ENCODE measurements at regions not wholly inside any gene's neighbourhood (a gene's known extent, or its start where the extent isn't known, plus 50 kb on each side); places are given as distances from the start of the nearest gene placed in this dataset.
"Not testable (repeated sequence)": the region's sequence is repeated elsewhere in the genome, so short reads cannot be mapped to it uniquely, and the experiment has no call there.

GRCh38 chr16:85281181-85281580 lies 168.9 kb upstream of the CIBAR2 start:
- H3K4me3 ChIP-seq (ENCODE audit: low read length): no peak overlapping the region
- H3K9ac ChIP-seq (ENCODE audit: low read length): no peak overlapping the region
- H3K4me1 ChIP-seq (ENCODE audit: control insufficient read depth, insufficient read depth, low read length): no peaks in the 10 kb centered on the region
- H3K36me3 ChIP-seq (ENCODE audit: control insufficient read depth, insufficient read depth, low read length): no peaks in the 10 kb centered on the region
- no peaks in the 10 kb centered on the region for H3K27me3 ChIP-seq (ENCODE audit: control insufficient read depth, insufficient read depth, low read length)
- no peak overlapping the region for H3K27ac ChIP-seq (ENCODE audit: low read depth, low read length)

GRCh38 chr16:85282842-85283241 lies 170.6 kb upstream of the CIBAR2 start:
- Histone ChIP-seq H3K36me3 (ENCODE audit: control insufficient read depth, insufficient read depth, low read length) (no peaks in the 10 kb centered on the region), H3K27me3 (ENCODE audit: control insufficient read depth, insufficient read depth, low read length) (no peaks in the 10 kb centered on the region), H3K4me3 (ENCODE audit: low read length) (no peak overlapping the region), H3K9ac (ENCODE audit: low read length) (no peak overlapping the region), H3K4me1 (ENCODE audit: control insufficient read depth, insufficient read depth, low read length) (no peaks in the 10 kb centered on the region), H3K27ac (ENCODE audit: low read depth, low read length) (no peak overlapping the region)

GRCh38 chr16:85283305-85284050 lies 171.2 kb upstream of the CIBAR2 start:
- H3K27ac ChIP-seq (ENCODE audit: low read depth, low read length): no peak overlapping the region
- H3K36me3 ChIP-seq (ENCODE audit: control insufficient read depth, insufficient read depth, low read length): no peaks in the 10 kb centered on the region
- H3K4me1 ChIP-seq (ENCODE audit: control insufficient read depth, insufficient read depth, low read length): no peaks in the 10 kb centered on the region
- H3K9ac ChIP-seq (ENCODE audit: low read length): no peak overlapping the region
- no peak overlapping the region for H3K4me3 ChIP-seq (ENCODE audit: low read length)
- no peaks in the 10 kb centered on the region for H3K27me3 ChIP-seq (ENCODE audit: control insufficient read depth, insufficient read depth, low read length)

- Histone ChIP-seq H3K36me3 (ENCODE audit: control insufficient read depth, insufficient read depth, low read length) (no peaks in the 10 kb centered on the region), H3K4me1 (ENCODE audit: control insufficient read depth, insufficient read depth, low read length) (no peaks in the 10 kb centered on the region), H3K9ac (ENCODE audit: low read length) (no peak overlapping the region), H3K4me3 (ENCODE audit: low read length) (no peak overlapping the region), H3K27me3 (ENCODE audit: control insufficient read depth, insufficient read depth, low read length) (no peaks in the 10 kb centered on the region), H3K27ac (ENCODE audit: low read depth, low read length) (no peak overlapping the region)
Observed at GRCh38 chr16:85284141-85284817, 172.0 kb upstream of the CIBAR2 start.

GRCh38 chr16:85285681-85286065 lies 173.4 kb upstream of the CIBAR2 start:
- H3K4me1 ChIP-seq (ENCODE audit: control insufficient read depth, insufficient read depth, low read length): no peaks in the 10 kb centered on the region
- no peak overlapping the region for H3K4me3 ChIP-seq (ENCODE audit: low read length)
- no peaks in the 10 kb centered on the region for H3K27me3 ChIP-seq (ENCODE audit: control insufficient read depth, insufficient read depth, low read length)
- H3K9ac ChIP-seq (ENCODE audit: low read length): no peak overlapping the region
- no peak overlapping the region for H3K27ac ChIP-seq (ENCODE audit: low read depth, low read length)
- no peaks in the 10 kb centered on the region for H3K36me3 ChIP-seq (ENCODE audit: control insufficient read depth, insufficient read depth, low read length)

GRCh38 chr16:85286066-85286831 lies 174.0 kb upstream of the CIBAR2 start:
- H3K36me3 ChIP-seq (ENCODE audit: control insufficient read depth, insufficient read depth, low read length): no peaks in the 10 kb centered on the region
- no peaks in the 10 kb centered on the region for H3K27me3 ChIP-seq (ENCODE audit: control insufficient read depth, insufficient read depth, low read length)
- no peak overlapping the region for H3K4me3 ChIP-seq (ENCODE audit: low read length)
- H3K4me1 ChIP-seq (ENCODE audit: control insufficient read depth, insufficient read depth, low read length): no peaks in the 10 kb centered on the region
- H3K27ac ChIP-seq (ENCODE audit: low read depth, low read length): no peak overlapping the region
- no peak overlapping the region for H3K9ac ChIP-seq (ENCODE audit: low read length)

- Histone ChIP-seq H3K36me3 (ENCODE audit: control insufficient read depth, insufficient read depth, low read length) (no peaks in the 10 kb centered on the region), H3K4me3 (ENCODE audit: low read length) (no peak overlapping the region), H3K27me3 (ENCODE audit: control insufficient read depth, insufficient read depth, low read length) (no peaks in the 10 kb centered on the region), H3K27ac (ENCODE audit: low read depth, low read length) (no peak overlapping the region), H3K9ac (ENCODE audit: low read length) (no peak overlapping the region), H3K4me1 (ENCODE audit: control insufficient read depth, insufficient read depth, low read length) (no peaks in the 10 kb centered on the region)
Observed at GRCh38 chr16:85286951-85287814, 174.9 kb upstream of the CIBAR2 start.

- not testable (repeated sequence) for H3K36me3 ChIP-seq (ENCODE audit: control insufficient read depth, insufficient read depth, low read length); H3K4me3 ChIP-seq (ENCODE audit: low read length); H3K27me3 ChIP-seq (ENCODE audit: control insufficient read depth, insufficient read depth, low read length); H3K9ac ChIP-seq (ENCODE audit: low read length); H3K27ac ChIP-seq (ENCODE audit: low read depth, low read length); H3K4me1 ChIP-seq (ENCODE audit: control insufficient read depth, insufficient read depth, low read length)
Observed at GRCh38 chr16:85287815-85288109, 175.5 kb upstream of the CIBAR2 start.

GRCh38 chr16:85288341-85288868 lies 176.1 kb upstream of the CIBAR2 start:
- Histone ChIP-seq H3K27ac (ENCODE audit: low read depth, low read length) (no peak overlapping the region), H3K36me3 (ENCODE audit: control insufficient read depth, insufficient read depth, low read length) (no peaks in the 10 kb centered on the region), H3K4me1 (ENCODE audit: control insufficient read depth, insufficient read depth, low read length) (no peaks in the 10 kb centered on the region), H3K9ac (ENCODE audit: low read length) (no peak overlapping the region), H3K27me3 (ENCODE audit: control insufficient read depth, insufficient read depth, low read length) (no peaks in the 10 kb centered on the region), H3K4me3 (ENCODE audit: low read length) (no peak overlapping the region)

- no peaks in the 10 kb centered on the region for H3K4me1 ChIP-seq (ENCODE audit: control insufficient read depth, insufficient read depth, low read length)
Observed at GRCh38 chr16:85288869-85289660, 176.8 kb upstream of the CIBAR2 start.

GRCh38 chr16:85289760-85290625 lies 177.7 kb upstream of the CIBAR2 start:
- Histone ChIP-seq H3K4me3 (ENCODE audit: low read length) (no peak overlapping the region), H3K27me3 (ENCODE audit: control insufficient read depth, insufficient read depth, low read length) (no peaks in the 10 kb centered on the region), H3K27ac (ENCODE audit: low read depth, low read length) (no peak overlapping the region), H3K36me3 (ENCODE audit: control insufficient read depth, insufficient read depth, low read length) (no peaks in the 10 kb centered on the region), H3K4me1 (ENCODE audit: control insufficient read depth, insufficient read depth, low read length) (no peaks in the 10 kb centered on the region), H3K9ac (ENCODE audit: low read length) (no peak overlapping the region)

More at GRCh38 chr16:85288869-85289660, 176.8 kb upstream of the CIBAR2 start:
- no peaks in the 10 kb centered on the region for H3K36me3 ChIP-seq (ENCODE audit: control insufficient read depth, insufficient read depth, low read length)
- H3K4me3 ChIP-seq (ENCODE audit: low read length): no peak overlapping the region
- no peak overlapping the region for H3K9ac ChIP-seq (ENCODE audit: low read length)
- no peaks in the 10 kb centered on the region for H3K27me3 ChIP-seq (ENCODE audit: control insufficient read depth, insufficient read depth, low read length)
- no peak overlapping the region for H3K27ac ChIP-seq (ENCODE audit: low read depth, low read length)
